ENCODE measurements at regions not wholly inside any gene's neighbourhood (a gene's known extent, or its start where the extent isn't known, plus 50 kb on each side); places are given as distances from the start of the nearest gene placed in this dataset.
A peak's percentile ranks its signal among the peaks of the same experiment; 100 is the strongest.

DNA sequence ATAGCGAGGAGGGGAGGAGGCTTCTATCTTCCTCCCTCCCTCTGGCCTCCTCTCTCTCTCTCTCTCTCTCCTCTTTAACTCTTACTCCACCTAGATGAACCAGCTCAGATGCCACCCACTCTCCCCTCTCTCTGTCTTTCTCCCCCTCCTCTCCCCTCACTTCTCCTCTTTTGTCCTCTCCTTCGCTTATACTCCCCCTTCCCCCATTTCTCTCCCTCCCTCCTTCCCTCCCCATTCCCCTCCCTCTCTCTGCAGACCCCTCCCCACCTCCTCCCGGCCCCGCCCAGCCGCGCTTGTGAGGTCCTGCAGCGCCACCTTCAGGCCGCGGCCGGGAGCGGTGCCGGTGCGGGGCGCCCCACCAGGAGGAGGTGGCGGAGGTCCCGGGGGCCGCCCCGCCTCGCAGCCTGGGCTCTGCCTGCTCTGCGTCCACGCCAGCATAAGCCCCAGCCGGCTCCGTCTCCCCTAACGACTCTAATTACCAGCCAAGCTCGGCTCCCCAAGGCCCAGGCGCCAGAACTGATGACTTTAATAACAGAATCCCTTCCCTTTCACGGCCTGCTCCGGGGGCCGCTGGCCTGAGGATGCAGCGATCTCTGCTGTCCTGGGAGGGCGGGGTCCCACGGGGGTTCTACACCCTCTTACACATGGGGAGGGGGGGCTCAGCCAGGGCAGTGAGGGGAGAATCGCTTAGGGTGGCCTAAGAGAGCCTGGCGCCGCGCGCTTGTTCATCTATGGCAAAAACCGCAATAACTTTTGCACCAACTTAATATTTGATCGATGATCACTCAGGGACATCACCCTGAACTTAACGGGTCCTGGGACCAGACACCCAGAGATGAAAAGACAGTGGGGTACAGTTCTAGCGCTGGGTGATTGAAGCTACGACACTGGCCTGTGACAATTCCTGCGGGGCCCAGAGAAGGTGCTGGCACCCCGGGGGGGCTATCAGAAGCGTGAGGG lies 637.3 kb downstream of the MATN1 start:
- FAIRE-seq (no peak), ATAC-seq (peak; percentile 64 to 77), DNase-seq (ENCODE audit: low read depth in 1 of 2, low spot score in 1 of 2) (peak; percentile 10 to 44)
- Histone ChIP-seq H3K4me2 (peak overlapping the region; percentile 39), H3K4me3 (no peak overlapping the region), H3K27ac (peak overlapping the region; percentile 76 to 87; a peak in 4 of 6 replicates), H3K9me3 (no peaks in the 10 kb centered on the region; the same call in 2 of the 3 replicates), H3K4me1 (peaks cover 28% of the 10 kb centered on the region)
- ChIA-PET CTCF (interaction anchor here (0.6 to 2.1 kb wide), 29 partner anchors 8 to 843 kb away, joined by 3 to 7 read pairs (median 4); no protein-coding TSS in a partner anchor), POLR2A (no interaction called here)
- no peak for TF ChIP-seq TFCP2L1 (CRISPR knock-in tag; IDR thresholded peaks at IDR 0.05)
- TF ChIP-seq NPAS2 (CRISPR knock-in tag; IDR thresholded peaks at IDR 0.05; ENCODE audit: borderline replicate concordance), result no peak
- no peak for TF ChIP-seq CBX8 (IDR thresholded peaks at IDR 0.05)
- TF ChIP-seq POLR2A (IDR thresholded peaks at IDR 0.05; ENCODE audit: low read length), result no peak
- TF ChIP-seq POLR2AphosphoS2 (conservative IDR thresholded peaks at IDR 0.05; ENCODE audit: low read length), result no peak
- no peak for TF ChIP-seq HOXB13 (CRISPR knock-in tag; IDR thresholded peaks at IDR 0.05; ENCODE audit: low read depth)
- peak; percentile 65 to 85 for TF ChIP-seq RAD21 (conservative IDR thresholded peaks at IDR 0.05 in 1 of 2, IDR thresholded peaks at IDR 0.05 in 1 of 2)
- TF ChIP-seq SMC3 (IDR thresholded peaks at IDR 0.05), result peak; percentile 67
- no peak for TF ChIP-seq EP300 (IDR thresholded peaks at IDR 0.05)
- no peak for TF ChIP-seq MAFK (IDR thresholded peaks at IDR 0.05; ENCODE audit: partially characterized antibody)
- TF ChIP-seq, protein P1, sequence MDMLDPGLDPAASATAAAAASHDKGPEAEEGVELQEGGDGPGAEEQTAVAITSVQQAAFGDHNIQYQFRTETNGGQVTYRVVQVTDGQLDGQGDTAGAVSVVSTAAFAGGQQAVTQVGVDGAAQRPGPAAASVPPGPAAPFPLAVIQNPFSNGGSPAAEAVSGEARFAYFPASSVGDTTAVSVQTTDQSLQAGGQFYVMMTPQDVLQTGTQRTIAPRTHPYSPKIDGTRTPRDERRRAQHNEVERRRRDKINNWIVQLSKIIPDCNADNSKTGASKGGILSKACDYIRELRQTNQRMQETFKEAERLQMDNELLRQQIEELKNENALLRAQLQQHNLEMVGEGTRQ (IDR thresholded peaks at IDR 0.05), result no peak
- TF ChIP-seq ESRRA (IDR thresholded peaks at IDR 0.05; ENCODE audit: borderline replicate concordance, low read length), result no peak
- no peak for TF ChIP-seq RCOR1 (IDR thresholded peaks at IDR 0.05; ENCODE audit: low read depth, low read length)
- TF ChIP-seq, protein P2, sequence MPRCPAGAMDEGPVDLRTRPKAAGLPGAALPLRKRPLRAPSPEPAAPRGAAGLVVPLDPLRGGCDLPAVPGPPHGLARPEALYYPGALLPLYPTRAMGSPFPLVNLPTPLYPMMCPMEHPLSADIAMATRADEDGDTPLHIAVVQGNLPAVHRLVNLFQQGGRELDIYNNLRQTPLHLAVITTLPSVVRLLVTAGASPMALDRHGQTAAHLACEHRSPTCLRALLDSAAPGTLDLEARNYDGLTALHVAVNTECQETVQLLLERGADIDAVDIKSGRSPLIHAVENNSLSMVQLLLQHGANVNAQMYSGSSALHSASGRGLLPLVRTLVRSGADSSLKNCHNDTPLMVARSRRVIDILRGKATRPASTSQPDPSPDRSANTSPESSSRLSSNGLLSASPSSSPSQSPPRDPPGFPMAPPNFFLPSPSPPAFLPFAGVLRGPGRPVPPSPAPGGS (IDR thresholded peaks at IDR 0.05), result no peak
- no peak for TF ChIP-seq HOXA7 (CRISPR knock-in tag; IDR thresholded peaks at IDR 0.05)
- no peak for TF ChIP-seq BHLHE40 (IDR thresholded peaks at IDR 0.05; ENCODE audit: low read depth, low read length)
- no peak for TF ChIP-seq CHD4 (IDR thresholded peaks at IDR 0.05; ENCODE audit: borderline replicate concordance)
- TF ChIP-seq ZFP36 (IDR thresholded peaks at IDR 0.05; ENCODE audit: borderline replicate concordance, partially characterized antibody), result no peak
- TF ChIP-seq KDM1A (IDR thresholded peaks at IDR 0.05; ENCODE audit: low read depth), result no peak
- TF ChIP-seq HDAC2 (IDR thresholded peaks at IDR 0.05), result no peak
- no peak for TF ChIP-seq ZSCAN20 (CRISPR knock-in tag; IDR thresholded peaks at IDR 0.05)
- TF ChIP-seq, protein P3, sequence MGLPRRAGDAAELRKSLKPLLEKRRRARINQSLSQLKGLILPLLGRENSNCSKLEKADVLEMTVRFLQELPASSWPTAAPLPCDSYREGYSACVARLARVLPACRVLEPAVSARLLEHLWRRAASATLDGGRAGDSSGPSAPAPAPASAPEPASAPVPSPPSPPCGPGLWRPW (IDR thresholded peaks at IDR 0.05), result no peak
- TF ChIP-seq, protein P4, sequence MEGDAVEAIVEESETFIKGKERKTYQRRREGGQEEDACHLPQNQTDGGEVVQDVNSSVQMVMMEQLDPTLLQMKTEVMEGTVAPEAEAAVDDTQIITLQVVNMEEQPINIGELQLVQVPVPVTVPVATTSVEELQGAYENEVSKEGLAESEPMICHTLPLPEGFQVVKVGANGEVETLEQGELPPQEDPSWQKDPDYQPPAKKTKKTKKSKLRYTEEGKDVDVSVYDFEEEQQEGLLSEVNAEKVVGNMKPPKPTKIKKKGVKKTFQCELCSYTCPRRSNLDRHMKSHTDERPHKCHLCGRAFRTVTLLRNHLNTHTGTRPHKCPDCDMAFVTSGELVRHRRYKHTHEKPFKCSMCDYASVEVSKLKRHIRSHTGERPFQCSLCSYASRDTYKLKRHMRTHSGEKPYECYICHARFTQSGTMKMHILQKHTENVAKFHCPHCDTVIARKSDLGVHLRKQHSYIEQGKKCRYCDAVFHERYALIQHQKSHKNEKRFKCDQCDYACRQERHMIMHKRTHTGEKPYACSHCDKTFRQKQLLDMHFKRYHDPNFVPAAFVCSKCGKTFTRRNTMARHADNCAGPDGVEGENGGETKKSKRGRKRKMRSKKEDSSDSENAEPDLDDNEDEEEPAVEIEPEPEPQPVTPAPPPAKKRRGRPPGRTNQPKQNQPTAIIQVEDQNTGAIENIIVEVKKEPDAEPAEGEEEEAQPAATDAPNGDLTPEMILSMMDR (IDR thresholded peaks at IDR 0.05), result peak; percentile 68
- no peak for TF ChIP-seq MYC (IDR thresholded peaks at IDR 0.05; ENCODE audit: borderline replicate concordance, low read length)
- no peak for TF ChIP-seq SREBF2 (IDR thresholded peaks at IDR 0.05)
- 48% methylated on average over 16 of the region's 45 CpGs for WGBS (ENCODE audit: missing lambda C conversion rate)
